ENCODE measurements at regions not wholly inside any gene's neighbourhood (a gene's known extent, or its start where the extent isn't known, plus 50 kb on each side); places are given as distances from the start of the nearest gene placed in this dataset.

- TF ChIP-seq, protein P1, sequence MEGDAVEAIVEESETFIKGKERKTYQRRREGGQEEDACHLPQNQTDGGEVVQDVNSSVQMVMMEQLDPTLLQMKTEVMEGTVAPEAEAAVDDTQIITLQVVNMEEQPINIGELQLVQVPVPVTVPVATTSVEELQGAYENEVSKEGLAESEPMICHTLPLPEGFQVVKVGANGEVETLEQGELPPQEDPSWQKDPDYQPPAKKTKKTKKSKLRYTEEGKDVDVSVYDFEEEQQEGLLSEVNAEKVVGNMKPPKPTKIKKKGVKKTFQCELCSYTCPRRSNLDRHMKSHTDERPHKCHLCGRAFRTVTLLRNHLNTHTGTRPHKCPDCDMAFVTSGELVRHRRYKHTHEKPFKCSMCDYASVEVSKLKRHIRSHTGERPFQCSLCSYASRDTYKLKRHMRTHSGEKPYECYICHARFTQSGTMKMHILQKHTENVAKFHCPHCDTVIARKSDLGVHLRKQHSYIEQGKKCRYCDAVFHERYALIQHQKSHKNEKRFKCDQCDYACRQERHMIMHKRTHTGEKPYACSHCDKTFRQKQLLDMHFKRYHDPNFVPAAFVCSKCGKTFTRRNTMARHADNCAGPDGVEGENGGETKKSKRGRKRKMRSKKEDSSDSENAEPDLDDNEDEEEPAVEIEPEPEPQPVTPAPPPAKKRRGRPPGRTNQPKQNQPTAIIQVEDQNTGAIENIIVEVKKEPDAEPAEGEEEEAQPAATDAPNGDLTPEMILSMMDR (IDR thresholded peaks at IDR 0.05; ENCODE audit: borderline replicate concordance, extremely low read depth, low read length, poor library complexity, severe bottlenecking): no peak
- TF ChIP-seq EZH2 (IDR thresholded peaks at IDR 0.05; ENCODE audit: borderline replicate concordance, low read depth, low read length, severe bottlenecking): no peak
These were observed 171.6 kb downstream of the DPY19L2 start for GRCh38 chr12:63496654-63497053.

Data from DND-41 (cell line).